CD4-positive, alpha-beta T cell treated with Interleukin-21 for 1 hour (primary cell): ENCODE measurements at regions not wholly inside any gene's neighbourhood (a gene's known extent, or its start where the extent isn't known, plus 50 kb on each side); places are given as distances from the start of the nearest gene placed in this dataset.

Source experiments
- DNase-seq: peaks from one replicate; pipeline ENCODE4 v3.0.0-alpha.2; 2020

DNA sequence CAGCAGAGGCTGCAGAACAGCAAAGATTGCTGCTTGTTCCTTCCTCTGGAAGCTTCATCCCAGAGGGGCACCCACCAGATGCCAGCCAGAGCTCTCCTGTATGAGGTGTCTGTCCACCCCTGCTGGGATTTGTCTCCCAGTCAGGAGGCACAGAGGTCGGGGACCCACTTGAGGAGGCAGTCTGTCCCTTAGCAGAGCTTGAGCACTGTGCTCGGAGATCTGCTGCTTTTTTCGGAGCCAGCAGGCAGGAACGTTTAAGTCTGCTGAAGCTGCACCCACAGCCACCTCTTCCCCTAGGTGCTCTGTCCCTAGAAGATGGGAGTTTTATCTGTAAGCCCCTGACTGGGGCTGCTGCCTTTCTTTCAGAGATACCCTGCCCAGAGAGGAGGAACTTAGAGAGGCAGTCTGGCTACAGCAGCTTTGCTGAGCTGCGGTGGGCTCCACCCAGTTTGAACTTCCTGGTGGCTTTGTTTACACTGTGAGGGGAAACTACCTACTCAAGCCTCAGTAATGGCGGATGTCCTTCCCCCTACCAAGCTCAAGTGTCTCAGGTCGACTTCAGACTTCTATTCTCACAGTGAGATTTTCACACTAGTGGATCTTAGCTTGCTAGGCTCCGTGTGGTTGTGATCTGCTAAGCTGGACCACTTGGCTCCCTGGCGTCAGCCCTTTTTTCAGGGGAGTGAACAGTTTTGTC lies 101.8 kb upstream of the GLRA1 start:
- DNase-seq = peak; percentile 68

DNA sequence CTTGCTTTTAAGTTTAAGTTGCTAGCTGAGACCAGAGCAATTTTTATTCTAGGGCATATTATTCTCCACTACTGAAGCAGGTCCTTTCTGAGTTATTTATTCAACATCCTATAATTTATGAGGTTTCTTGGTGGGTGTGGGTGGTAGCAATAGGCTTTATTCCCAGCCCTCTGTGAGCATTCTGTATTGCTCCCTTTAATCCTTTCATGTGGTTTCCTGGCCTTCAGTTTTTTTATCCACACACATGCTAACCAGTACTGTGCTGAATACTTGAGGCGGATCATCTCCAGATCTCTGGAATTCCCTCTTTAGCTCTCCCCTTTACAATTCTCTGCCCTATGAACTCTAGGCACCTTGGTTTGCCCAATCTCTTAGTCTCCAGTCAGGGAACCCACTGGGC lies 91.8 kb upstream of the GLRA1 start:
- no peak for DNase-seq

DNA sequence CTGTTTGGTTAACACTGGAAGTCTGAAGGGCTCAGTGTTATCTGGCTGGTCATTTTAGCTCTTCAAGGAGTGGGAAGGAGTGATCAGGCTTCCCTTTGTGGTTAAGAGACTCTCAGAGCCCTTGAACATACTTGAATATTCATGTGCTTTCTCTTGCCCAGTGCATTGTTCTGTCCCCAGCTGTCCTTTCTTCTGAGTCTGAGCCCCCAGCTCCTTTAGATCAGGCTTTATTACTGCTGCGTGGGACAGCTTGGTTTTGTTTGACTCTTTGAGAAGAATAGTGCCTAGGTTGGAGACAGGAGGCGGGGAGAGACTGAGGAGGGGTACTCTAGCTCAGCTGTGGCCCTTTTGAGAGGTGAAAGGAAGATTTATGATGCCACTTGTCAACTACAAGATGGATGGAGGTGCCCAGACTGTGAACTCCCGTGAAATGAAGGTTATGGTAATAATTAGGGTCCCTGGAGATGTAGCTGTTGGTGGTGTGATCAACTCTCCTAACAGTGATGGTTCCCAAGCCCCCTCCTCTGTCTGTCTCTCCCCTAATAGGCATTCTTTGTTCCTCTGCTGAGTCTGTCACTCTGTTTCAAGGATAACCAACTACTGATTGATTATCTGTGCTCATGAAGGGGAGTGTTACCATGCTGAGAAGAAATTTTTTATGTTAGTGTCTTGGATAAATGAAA lies 83.1 kb upstream of the GLRA1 start:
- no peak for DNase-seq

DNA sequence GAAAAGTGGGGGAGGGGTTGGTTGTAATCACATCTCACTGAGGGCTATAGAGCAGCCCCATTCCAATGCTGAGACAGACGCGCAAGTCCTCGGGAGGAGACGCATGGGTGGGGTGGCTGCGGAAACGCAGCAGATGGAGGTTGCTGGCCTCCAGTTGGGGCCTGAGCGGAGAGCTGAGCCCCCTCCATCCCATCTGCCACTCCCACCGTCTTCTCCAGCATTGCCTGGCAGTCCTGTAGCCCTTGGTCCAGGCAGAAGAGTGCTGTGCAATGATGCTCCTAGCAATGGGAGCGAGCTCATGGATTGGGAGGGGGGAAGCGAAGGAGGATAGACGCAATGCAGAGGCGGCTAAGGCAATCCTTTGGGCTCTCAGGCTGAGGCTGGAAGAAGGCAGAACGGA lies 79.4 kb upstream of the GLRA1 start:
- no peak for DNase-seq
